HL-60 (cell line): ENCODE measurements at regions not wholly inside any gene's neighbourhood (a gene's known extent, or its start where the extent isn't known, plus 50 kb on each side); places are given as distances from the start of the nearest gene placed in this dataset.

ENCODE experiments used
- DNase-seq, 2 experiments: peaks; one replicate each; pipeline ENCODE4 v3.0.0-alpha.2; 2010 to 2020; ENCODE audit warnings: low read depth in 1 of 2, low spot score in 1 of 2
- H3K27ac ChIP-seq: fragments of 250-450 bp; sonication (Bioruptor Pico); replicated peaks from 2 replicates; pipeline ENCODE4 v1.5.1; 2020; ENCODE audit warnings: mild to moderate bottlenecking, moderate library complexity
- H3K27me3 ChIP-seq: fragments of 250-450 bp; sonication (Bioruptor Pico); 2 replicates; pipeline ENCODE4 v1.5.1; 2021; ENCODE audit warnings: mild to moderate bottlenecking, moderate library complexity; ENCODE audit not compliant: insufficient read depth, poor library complexity, severe bottlenecking
- H3K4me3 ChIP-seq: replicated peaks from 2 replicates; pipeline ENCODE4 v1.5.1; 2011; ENCODE audit warnings: mild to moderate bottlenecking, control low read depth, low read length; ENCODE audit not compliant: insufficient read depth
- CTCF ChIP-seq: IDR thresholded peaks from one replicate; pipeline ENCODE4 v1.5.1; 2011; ENCODE audit warnings: low read length, control low read depth, inconsistent platforms; ENCODE audit not compliant: insufficient read depth
- GABPA ChIP-seq: IDR thresholded peaks from 2 replicates; pipeline ENCODE4 v1.6.1; 2012; ENCODE audit warnings: low read depth
- POLR2AphosphoS5 ChIP-seq: IDR thresholded peaks from 2 replicates; pipeline ENCODE4 v1.6.1; 2012; ENCODE audit warnings: low read depth
- REST ChIP-seq: IDR thresholded peaks from 2 replicates; pipeline ENCODE4 v1.6.1; 2012; ENCODE audit warnings: low read depth; ENCODE audit not compliant: insufficient replicate concordance
- SPI1 ChIP-seq: IDR thresholded peaks from 2 replicates; pipeline ENCODE4 v1.6.1; 2012; ENCODE audit warnings: low read depth, mild to moderate bottlenecking, borderline replicate concordance

GRCh38 chr5:135139381-135140134, 105.5 kb upstream of the PITX1 start:
- Histone ChIP-seq H3K27ac (no peak overlapping the region), H3K27me3 (no peaks in the 10 kb centered on the region), H3K4me3 (no peak overlapping the region)
- peak; percentile 31 to 74 for DNase-seq
- TF ChIP-seq POLR2AphosphoS5 (no peak), GABPA (no peak), CTCF (no peak), REST (no peak), SPI1 (no peak)

- TF ChIP-seq SPI1 = no peak
- TF ChIP-seq REST = no peak
- no peak for TF ChIP-seq GABPA
- TF ChIP-seq POLR2AphosphoS5 = no peak
- TF ChIP-seq CTCF = no peak
- Histone ChIP-seq H3K27me3 (no peaks in the 10 kb centered on the region), H3K27ac (no peak overlapping the region), H3K4me3 (no peak overlapping the region)
- no peak for DNase-seq
Measured at GRCh38 chr5:135138116-135138850, 104.3 kb upstream of the PITX1 start.

GRCh38 chr5:135137146-135137915, 103.3 kb upstream of the PITX1 start:
- H3K4me3 ChIP-seq = no peak overlapping the region
- no peak for TF ChIP-seq CTCF
- TF ChIP-seq REST = no peak
- TF ChIP-seq POLR2AphosphoS5 = no peak
- no peak for TF ChIP-seq SPI1
- no peak for TF ChIP-seq GABPA
- H3K27me3 ChIP-seq = no peaks in the 10 kb centered on the region
- no peak overlapping the region for H3K27ac ChIP-seq
- DNase-seq = no peak
